ENCODE measurements at regions not wholly inside any gene's neighbourhood (a gene's known extent, or its start where the extent isn't known, plus 50 kb on each side); places are given as distances from the start of the nearest gene placed in this dataset.

GRCh38 chr6:147674794-147675193, 166.3 kb downstream of the SAMD5 start:
- TF ChIP-seq CTCF (IDR thresholded peaks at IDR 0.05; ENCODE audit: unreplicated experiment in 3 of 3), result no peak
- H3K27me3 Mint-ChIP-seq (ENCODE audit: low read depth), result peaks cover 5% of the 10 kb centered on the region
- peaks cover 17% of the 10 kb centered on the region for H3K4me1 Mint-ChIP-seq
- H3K4me3 Mint-ChIP-seq, result no peak overlapping the region
- H3K27ac Mint-ChIP-seq, result no peak overlapping the region
- H3K9me3 Mint-ChIP-seq, result peaks cover 9% of the 10 kb centered on the region
- H3K36me3 Mint-ChIP-seq (ENCODE audit: low read depth), result peaks cover 8% of the 10 kb centered on the region

GRCh38 chr6:147675281-147675680, 166.8 kb downstream of the SAMD5 start:
- peaks cover 17% of the 10 kb centered on the region for H3K4me1 Mint-ChIP-seq
- H3K27ac Mint-ChIP-seq, result no peak overlapping the region
- TF ChIP-seq CTCF (IDR thresholded peaks at IDR 0.05; ENCODE audit: unreplicated experiment in 3 of 3), result no peak
- H3K27me3 Mint-ChIP-seq (ENCODE audit: low read depth), result peaks cover 5% of the 10 kb centered on the region
- H3K9me3 Mint-ChIP-seq, result peaks cover 6% of the 10 kb centered on the region
- H3K4me3 Mint-ChIP-seq, result no peak overlapping the region
- peaks cover 6% of the 10 kb centered on the region for H3K36me3 Mint-ChIP-seq (ENCODE audit: low read depth)

GRCh38 chr6:147676495-147677199, 168.2 kb downstream of the SAMD5 start:
- H3K27me3 Mint-ChIP-seq (ENCODE audit: low read depth), result peaks cover 5% of the 10 kb centered on the region
- H3K4me3 Mint-ChIP-seq, result no peak overlapping the region
- peaks cover 17% of the 10 kb centered on the region for H3K4me1 Mint-ChIP-seq
- no peak for TF ChIP-seq CTCF (IDR thresholded peaks at IDR 0.05; ENCODE audit: unreplicated experiment in 3 of 3)
- peak overlapping the region in 1 of 3 experiments; percentile 3 for H3K27ac Mint-ChIP-seq
- no peaks in the 10 kb centered on the region for H3K9me3 Mint-ChIP-seq
- no peaks in the 10 kb centered on the region for H3K36me3 Mint-ChIP-seq (ENCODE audit: low read depth)

GRCh38 chr6:147677647-147678046, 169.2 kb downstream of the SAMD5 start:
- H3K4me3 Mint-ChIP-seq, result no peak overlapping the region
- peaks cover 5% of the 10 kb centered on the region for H3K27me3 Mint-ChIP-seq (ENCODE audit: low read depth)
- H3K4me1 Mint-ChIP-seq, result peaks cover 17% of the 10 kb centered on the region
- H3K9me3 Mint-ChIP-seq, result no peaks in the 10 kb centered on the region
- peak overlapping the region; percentile 3 to 62 (median 29) for H3K27ac Mint-ChIP-seq
- H3K36me3 Mint-ChIP-seq (ENCODE audit: low read depth), result no peaks in the 10 kb centered on the region
- TF ChIP-seq CTCF (IDR thresholded peaks at IDR 0.05; ENCODE audit: unreplicated experiment in 3 of 3), result no peak

- H3K4me3 Mint-ChIP-seq, result no peak overlapping the region
- H3K4me1 Mint-ChIP-seq, result peaks cover 17% of the 10 kb centered on the region
- no peak for TF ChIP-seq CTCF (IDR thresholded peaks at IDR 0.05; ENCODE audit: unreplicated experiment in 3 of 3)
- H3K9me3 Mint-ChIP-seq, result no peaks in the 10 kb centered on the region
- peak overlapping the region; percentile 28 to 62 (median 29) for H3K27ac Mint-ChIP-seq
- no peaks in the 10 kb centered on the region for H3K36me3 Mint-ChIP-seq (ENCODE audit: low read depth)
- peaks cover 5% of the 10 kb centered on the region for H3K27me3 Mint-ChIP-seq (ENCODE audit: low read depth)
These were observed 169.8 kb downstream of the SAMD5 start for GRCh38 chr6:147678253-147678652.

- no peaks in the 10 kb centered on the region for H3K4me1 Mint-ChIP-seq
- H3K4me3 Mint-ChIP-seq, result no peak overlapping the region
- H3K27ac Mint-ChIP-seq, result no peak overlapping the region
- H3K27me3 Mint-ChIP-seq (ENCODE audit: low read depth), result no peaks in the 10 kb centered on the region
- H3K36me3 Mint-ChIP-seq (ENCODE audit: low read depth), result no peaks in the 10 kb centered on the region
- no peaks in the 10 kb centered on the region for H3K9me3 Mint-ChIP-seq
- TF ChIP-seq CTCF (IDR thresholded peaks at IDR 0.05; ENCODE audit: unreplicated experiment in 3 of 3), result no peak
These were observed 176.4 kb downstream of the SAMD5 start for GRCh38 chr6:147684906-147685305.
